OCI-LY3 (cell line): ENCODE measurements at regions not wholly inside any gene's neighbourhood (a gene's known extent, or its start where the extent isn't known, plus 50 kb on each side); places are given as distances from the start of the nearest gene placed in this dataset.

Experiments used
- EZH2phosphoT487 ChIP-seq: fragments of 200-600 bp; shearing (Covaris generic); IDR thresholded peaks from 2 replicates; pipeline ENCODE4 v1.6.1; 2018; ENCODE audit warnings: antibody characterized with exemption, mixed run types, low read depth
- TF ChIP-seq, protein P1 (sequence below): fragments of 200-600, 300-600 bp; sonication (generic); IDR thresholded peaks from 2 replicates; pipeline ENCODE4 v1.5.1; 2014; ENCODE audit warnings: antibody characterized with exemption, low read length, low read depth

DNA sequence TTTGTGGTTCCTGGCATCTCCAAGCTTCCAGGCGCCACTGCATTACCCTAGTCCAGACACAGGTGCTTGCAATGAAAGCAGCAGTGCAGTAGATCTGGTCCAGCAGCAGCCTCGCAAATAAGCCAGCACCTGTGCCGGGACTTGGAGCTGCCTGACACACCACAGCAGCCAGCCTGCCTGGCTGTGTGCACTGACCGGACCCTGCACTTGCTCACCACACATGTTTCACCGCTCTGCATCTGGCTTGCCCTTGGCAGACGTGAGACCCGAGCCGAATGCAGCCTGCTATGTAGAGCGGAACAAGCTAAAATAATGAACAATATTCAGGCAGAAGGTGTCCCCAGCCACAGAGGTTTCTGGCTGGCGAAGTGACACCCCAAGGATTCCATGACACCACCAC lies 123.6 kb upstream of the POM121L12 start:
- TF ChIP-seq, protein P1, sequence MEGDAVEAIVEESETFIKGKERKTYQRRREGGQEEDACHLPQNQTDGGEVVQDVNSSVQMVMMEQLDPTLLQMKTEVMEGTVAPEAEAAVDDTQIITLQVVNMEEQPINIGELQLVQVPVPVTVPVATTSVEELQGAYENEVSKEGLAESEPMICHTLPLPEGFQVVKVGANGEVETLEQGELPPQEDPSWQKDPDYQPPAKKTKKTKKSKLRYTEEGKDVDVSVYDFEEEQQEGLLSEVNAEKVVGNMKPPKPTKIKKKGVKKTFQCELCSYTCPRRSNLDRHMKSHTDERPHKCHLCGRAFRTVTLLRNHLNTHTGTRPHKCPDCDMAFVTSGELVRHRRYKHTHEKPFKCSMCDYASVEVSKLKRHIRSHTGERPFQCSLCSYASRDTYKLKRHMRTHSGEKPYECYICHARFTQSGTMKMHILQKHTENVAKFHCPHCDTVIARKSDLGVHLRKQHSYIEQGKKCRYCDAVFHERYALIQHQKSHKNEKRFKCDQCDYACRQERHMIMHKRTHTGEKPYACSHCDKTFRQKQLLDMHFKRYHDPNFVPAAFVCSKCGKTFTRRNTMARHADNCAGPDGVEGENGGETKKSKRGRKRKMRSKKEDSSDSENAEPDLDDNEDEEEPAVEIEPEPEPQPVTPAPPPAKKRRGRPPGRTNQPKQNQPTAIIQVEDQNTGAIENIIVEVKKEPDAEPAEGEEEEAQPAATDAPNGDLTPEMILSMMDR = no peak
- TF ChIP-seq EZH2phosphoT487 = no peak
